ENCODE measurements at regions not wholly inside any gene's neighbourhood (a gene's known extent, or its start where the extent isn't known, plus 50 kb on each side); places are given as distances from the start of the nearest gene placed in this dataset.

DNA sequence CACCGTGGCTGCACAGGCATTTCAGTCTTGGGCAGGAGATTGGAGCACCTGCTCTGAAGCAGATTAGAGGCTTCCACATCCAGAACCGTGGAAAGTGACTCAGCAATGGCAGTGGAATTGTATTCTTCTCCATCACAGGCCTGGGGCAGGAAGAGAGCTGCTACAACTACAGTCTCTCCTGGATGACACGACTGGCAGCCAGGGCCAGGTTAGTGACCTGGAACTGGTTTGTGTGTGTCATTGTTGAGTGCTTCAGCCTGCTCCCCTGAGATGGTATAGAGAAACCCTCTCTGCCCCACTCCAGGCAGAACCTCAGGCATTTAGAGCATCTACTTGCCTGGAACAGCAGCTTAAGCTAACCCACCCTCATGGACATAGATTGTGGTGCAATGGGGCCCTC lies 596.5 kb upstream of the INTU start:
- DNase-seq (ENCODE audit: low read depth, low spot score) = no peak

DNA sequence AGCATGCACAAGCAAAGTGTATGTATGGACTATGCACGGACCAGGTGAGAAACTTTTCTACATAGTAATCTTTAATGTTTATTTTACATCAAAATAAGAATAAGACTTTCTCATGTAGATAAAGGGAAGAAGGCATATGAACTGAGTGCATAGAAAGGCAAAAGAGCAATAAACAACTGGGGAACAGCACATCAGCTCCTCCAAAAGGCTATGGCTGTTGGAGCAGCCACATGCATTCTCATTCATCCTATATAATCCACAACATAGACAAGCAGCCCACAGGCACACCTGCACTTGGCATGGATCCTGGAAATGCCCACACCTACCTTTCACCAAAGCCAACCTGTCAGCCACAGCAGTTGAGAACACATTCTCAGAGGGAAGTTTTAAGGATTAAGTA lies 586.9 kb upstream of the INTU start:
- DNase-seq (ENCODE audit: low read depth, low spot score) = no peak

- DNase-seq (ENCODE audit: low read depth, low spot score) = no peak
Measured at GRCh38 chr4:127047930-127048329, 584.8 kb upstream of the INTU start.

- DNase-seq (ENCODE audit: low read depth, low spot score) = no peak
Measured at GRCh38 chr4:127048376-127049044, 584.2 kb upstream of the INTU start.

- no peak for DNase-seq (ENCODE audit: low read depth, low spot score)
Measured at GRCh38 chr4:127049526-127049925, 583.2 kb upstream of the INTU start.

- no peak for DNase-seq (ENCODE audit: low read depth, low spot score)
Measured at GRCh38 chr4:127052742-127053141, 580.0 kb upstream of the INTU start.

DNA sequence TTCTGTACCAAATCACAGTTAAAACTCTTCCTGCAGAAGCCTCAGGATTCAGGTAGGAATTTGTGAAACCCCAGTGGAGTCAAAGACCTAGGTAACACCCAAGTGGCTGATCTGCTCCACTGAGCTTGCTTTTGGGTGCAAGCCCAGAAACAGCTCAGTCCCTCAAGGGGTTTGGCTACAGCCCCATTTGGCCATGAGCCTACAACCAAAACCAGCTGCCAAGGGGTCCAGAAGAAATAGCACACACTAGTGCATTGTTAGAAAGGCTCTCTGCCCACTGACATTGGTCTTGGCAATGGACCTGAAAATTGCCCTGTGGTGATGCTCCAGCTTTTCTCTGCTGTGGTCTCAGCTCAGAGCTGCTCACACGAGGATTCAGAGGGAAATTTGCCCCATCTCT lies 577.4 kb upstream of the INTU start:
- no peak for DNase-seq (ENCODE audit: low read depth, low spot score)

GRCh38 chr4:127069675-127070074 lies 563.1 kb upstream of the INTU start:
- DNase-seq (ENCODE audit: low read depth, low spot score) = no peak

GRCh38 chr4:127071443-127071842 lies 561.3 kb upstream of the INTU start:
- peak; percentile 62 for DNase-seq (ENCODE audit: low read depth, low spot score)

GRCh38 chr4:127080141-127080540 lies 552.6 kb upstream of the INTU start:
- DNase-seq (ENCODE audit: low read depth, low spot score) = no peak

- no peak for DNase-seq (ENCODE audit: low read depth, low spot score)
Measured at GRCh38 chr4:127081041-127081440, 551.7 kb upstream of the INTU start.

- no peak for DNase-seq (ENCODE audit: low read depth, low spot score)
Measured at GRCh38 chr4:127082986-127083385, 549.8 kb upstream of the INTU start.

DNA sequence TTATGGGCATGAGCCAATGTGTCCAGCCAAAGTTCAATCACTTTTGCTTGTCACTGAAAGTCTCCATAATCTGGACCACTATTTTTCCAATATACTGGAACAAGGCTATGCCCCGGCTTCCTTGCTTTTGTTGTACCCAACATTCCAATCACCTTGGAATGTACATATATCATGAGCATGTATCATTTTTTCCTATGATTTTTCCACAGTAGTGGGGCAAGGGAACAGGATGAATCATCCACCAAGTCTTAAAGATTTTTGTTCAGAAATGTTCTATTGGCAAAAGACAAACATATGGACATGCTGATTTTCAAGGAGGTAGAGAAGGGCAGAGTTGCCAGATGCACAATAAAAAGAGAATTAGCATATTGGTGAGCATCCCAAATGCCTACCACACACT lies 548.1 kb upstream of the INTU start:
- DNase-seq (ENCODE audit: low read depth, low spot score) = no peak

GRCh38 chr4:127097061-127097460 lies 535.7 kb upstream of the INTU start:
- no peak for DNase-seq (ENCODE audit: low read depth, low spot score)

DNA sequence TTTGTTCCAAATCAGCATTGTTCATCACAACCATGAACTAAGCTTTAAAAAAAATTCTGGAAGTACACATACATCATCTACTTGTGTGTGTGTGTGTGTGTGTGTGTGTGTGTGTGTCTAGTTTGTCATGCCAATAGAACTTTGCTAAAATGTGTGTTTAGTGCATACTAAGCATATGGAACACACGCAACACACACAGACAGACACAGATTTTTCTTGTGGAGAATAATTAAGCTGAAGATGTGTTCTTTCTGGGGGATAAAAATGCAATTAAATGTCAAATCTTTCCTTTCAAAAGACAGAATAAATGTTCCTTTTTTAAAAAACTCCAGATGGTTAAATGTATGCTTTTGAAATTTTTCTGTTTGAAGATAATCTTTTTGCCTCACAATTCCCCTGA lies 530.4 kb upstream of the INTU start:
- DNase-seq (ENCODE audit: low read depth, low spot score) = no peak

- no peak for DNase-seq (ENCODE audit: low read depth, low spot score)
Measured at GRCh38 chr4:127103681-127104115, 529.1 kb upstream of the INTU start.

- no peak for DNase-seq (ENCODE audit: low read depth, low spot score)
Measured at GRCh38 chr4:127113844-127114362, 518.9 kb upstream of the INTU start.

GRCh38 chr4:127118681-127119080 lies 514.1 kb upstream of the INTU start:
- DNase-seq (ENCODE audit: low read depth, low spot score) = no peak

DNA sequence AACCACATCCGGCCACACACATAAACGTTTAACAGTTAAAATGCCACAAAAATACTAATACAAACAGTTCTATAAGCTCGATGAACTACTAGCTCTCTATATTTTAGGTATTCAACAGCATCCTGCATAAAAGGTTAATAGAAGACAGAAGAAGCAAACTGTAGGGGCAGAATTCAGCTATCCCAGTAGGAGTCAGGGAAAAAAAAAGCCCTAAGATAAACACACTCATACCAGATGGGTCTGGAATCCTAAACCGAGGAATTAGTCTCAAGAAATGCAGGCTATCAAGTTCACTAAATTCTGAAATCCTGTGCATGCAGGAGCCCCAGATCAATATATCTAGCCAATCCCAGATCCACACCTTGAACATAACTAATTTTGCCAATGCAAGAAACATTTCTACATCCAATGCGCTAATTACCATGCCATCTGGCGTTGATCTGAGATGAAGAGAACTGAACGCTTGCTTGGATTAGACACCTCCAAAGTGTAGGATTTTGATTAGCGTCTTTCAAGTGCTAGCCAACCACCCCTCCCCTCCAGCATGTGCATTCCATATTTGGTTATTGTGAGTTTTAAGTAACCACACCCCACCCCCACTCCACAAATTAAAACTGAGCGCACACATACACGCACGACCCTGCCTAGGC lies 512.2 kb upstream of the INTU start:
- peak; percentile 47 for DNase-seq (ENCODE audit: low read depth, low spot score)

- no peak for DNase-seq (ENCODE audit: low read depth, low spot score)
Measured at GRCh38 chr4:127124919-127125318, 507.8 kb upstream of the INTU start.

- DNase-seq (ENCODE audit: low read depth, low spot score) = no peak
Measured at GRCh38 chr4:127126718-127127117, 506.0 kb upstream of the INTU start.

- no peak for DNase-seq (ENCODE audit: low read depth, low spot score)
Measured at GRCh38 chr4:127131527-127131926, 501.2 kb upstream of the INTU start.

DNA sequence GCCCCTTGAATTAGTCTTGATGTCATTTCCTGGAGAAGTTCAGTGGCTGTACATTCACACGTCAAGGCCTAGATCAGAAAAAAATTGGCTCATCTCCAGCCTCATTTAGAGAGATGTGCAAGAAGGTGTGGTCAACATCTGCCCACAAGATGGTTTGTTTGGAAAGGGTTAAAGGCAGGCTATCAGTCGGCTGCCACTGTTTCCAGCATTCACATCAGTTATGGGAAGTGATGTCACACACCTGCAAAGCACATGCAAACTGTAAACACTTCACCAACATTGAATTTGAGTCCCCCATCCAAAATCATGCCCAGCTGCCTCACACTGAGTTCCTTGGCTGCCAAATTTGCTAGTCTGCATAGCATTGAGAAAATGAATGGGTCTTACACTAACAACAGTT lies 498.3 kb upstream of the INTU start:
- DNase-seq (ENCODE audit: low read depth, low spot score) = no peak
